Frontal cortex (tissue), 3 donors: ENCODE measurements at regions not wholly inside any gene's neighbourhood (a gene's known extent, or its start where the extent isn't known, plus 50 kb on each side); places are given as distances from the start of the nearest gene placed in this dataset.
"Not testable (repeated sequence)": the region's sequence is repeated elsewhere in the genome, so short reads cannot be mapped to it uniquely, and the experiment has no call there.

ENCODE experiments used
- DNase-seq, 2 donors: peaks; one replicate each; pipeline ENCODE4 v3.0.0; 2012; ENCODE audit warnings: low spot score in 2 of 2
- FAIRE-seq: peaks from 2 replicates; lab custom pipeline; 2012; peaks lifted over from hg19 to GRCh38; lab: Jason Lieb, UNC
- donor health status: control.
- donor health status: control.
- donor health status: control.

- DNase-seq, FAIRE-seq: not testable (repeated sequence)
Measured at GRCh38 chr15:20066173-20066572, 475.4 kb downstream of the GOLGA6L6 start.

DNA sequence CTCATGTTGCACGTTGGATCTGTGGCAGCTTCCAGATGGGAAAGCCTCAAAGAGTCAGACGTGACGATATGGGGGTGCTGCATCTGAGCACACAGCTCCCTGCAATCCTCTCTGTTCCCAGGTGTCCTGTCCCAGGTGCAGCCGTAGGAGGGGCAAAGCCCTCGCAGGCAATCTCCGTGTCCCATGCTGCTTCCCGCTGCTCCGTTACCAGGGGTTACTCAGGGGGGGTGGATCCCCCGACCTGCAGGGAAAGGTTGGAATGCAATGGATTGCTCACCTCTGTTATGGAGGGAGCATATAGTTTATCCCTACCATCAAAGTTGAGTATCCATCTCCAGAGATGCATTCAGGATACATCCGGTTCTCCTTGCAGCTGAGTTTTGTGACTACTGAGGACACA, 476.1 kb downstream of the GOLGA6L6 start:
- DNase-seq, FAIRE-seq: not testable (repeated sequence)

DNA sequence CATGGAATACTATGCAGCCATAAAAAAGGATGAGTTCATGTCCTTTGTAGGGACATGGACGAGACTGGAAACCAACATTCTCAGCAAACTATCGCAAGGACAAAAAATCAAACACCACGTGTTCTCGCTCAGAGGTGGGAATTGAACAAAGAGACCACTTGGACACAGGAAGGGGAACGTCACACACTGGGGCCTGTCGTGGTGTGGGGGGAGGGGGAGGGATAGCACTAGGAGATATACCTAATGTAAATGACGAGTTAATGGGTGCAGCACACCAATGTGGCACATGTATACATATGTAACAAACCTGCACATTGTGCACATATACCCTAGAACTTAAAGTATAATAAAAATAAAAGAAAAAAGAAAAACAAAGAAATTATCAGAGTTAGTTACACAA, 478.4 kb downstream of the GOLGA6L6 start:
- not testable (repeated sequence) for FAIRE-seq, DNase-seq

- not testable (repeated sequence) for FAIRE-seq, DNase-seq
Measured at GRCh38 chr15:20060838-20061237, 480.8 kb downstream of the GOLGA6L6 start.

- DNase-seq, FAIRE-seq: not testable (repeated sequence)
Measured at GRCh38 chr15:20056871-20057270, 484.7 kb downstream of the GOLGA6L6 start.

DNA sequence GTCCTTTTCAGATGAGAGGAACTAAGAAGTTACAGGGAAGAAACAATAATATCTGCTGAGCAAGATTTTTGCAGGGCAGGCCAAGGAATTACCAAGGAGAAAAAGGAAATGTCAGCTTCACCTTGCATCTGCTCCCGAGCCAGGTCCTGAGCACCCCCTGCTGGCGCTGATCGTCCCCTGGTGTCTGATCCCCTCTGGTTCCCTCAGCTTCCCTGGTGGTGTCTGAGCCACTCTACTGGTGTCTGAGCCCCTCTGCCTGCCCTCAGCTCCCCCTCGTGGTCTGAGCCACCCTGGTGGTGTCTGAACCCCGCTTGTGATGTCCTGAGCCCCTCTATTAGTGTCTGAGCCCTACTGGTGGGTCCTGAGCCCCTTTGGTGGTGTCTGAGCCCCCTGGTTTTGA, 485.7 kb downstream of the GOLGA6L6 start:
- not testable (repeated sequence) for DNase-seq, FAIRE-seq

- not testable (repeated sequence) for DNase-seq, FAIRE-seq
Measured at GRCh38 chr15:20048189-20048588, 493.4 kb downstream of the GOLGA6L6 start.

- not testable (repeated sequence) for FAIRE-seq, DNase-seq
Measured at GRCh38 chr15:20045165-20045564, 496.4 kb downstream of the GOLGA6L6 start.

DNA sequence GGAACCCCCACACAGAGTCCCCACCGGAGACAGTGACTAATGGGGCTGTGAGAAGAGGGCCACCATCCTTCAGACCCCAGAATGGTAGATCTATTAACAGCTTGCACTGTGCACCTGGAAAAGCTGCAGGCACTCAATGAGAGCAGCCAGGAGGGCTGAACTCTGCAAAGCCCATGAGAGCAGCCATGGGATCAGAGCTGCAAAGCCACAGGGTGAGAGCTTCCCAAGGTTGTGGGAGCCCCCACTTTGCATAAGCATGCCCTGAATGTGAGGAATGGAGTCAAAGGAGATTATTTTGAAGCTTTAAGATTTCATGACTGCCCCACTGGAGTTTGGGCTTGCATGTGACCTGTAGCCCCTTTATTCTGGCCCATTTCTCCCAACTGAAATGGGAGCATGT, 500.9 kb downstream of the GOLGA6L6 start:
- FAIRE-seq, DNase-seq: not testable (repeated sequence)

GRCh38 chr15:20025040-20025439, 516.6 kb downstream of the GOLGA6L6 start:
- not testable (repeated sequence) for FAIRE-seq, DNase-seq

DNA sequence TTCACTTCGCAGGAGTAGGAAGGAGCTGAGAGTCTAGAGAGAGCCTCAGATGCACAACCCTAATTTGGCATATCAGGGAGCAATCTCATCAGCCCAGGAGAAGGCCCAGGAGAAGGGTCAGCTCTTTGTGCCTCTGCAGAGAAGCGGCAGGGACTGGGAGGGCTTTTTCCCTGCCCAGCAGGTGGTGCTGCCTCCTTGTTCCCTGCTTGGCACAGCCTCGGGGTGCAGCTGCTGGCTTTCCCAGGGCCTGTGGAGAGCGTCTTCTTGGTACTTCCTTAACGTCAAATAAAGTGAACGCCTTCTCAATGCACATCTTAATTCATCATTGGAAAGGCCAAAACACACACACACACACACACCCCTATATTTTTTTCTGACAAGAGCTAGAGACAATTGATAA, 519.3 kb downstream of the GOLGA6L6 start:
- FAIRE-seq = not testable (repeated sequence)

DNA sequence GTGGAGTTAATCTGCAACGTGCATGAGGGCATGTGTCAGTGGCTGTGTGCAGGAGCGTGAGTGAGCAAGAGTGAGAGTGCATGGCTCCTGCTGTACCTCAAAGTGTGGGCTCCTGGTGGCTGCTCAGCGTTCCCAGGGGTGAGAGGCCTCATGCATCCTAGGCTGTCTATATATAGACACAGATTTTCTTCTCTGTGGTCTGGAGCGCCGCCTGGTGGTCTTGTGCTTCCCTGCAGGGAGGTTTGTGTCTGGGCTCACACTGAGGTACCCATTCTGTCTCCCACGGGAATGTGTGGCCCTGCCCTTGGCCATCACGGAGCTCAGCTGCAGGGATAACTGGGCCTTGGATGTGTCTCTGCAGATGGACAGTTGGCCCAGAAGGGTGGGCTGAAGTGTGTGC, 520.2 kb downstream of the GOLGA6L6 start:
- FAIRE-seq, DNase-seq: not testable (repeated sequence)

More for the DNA sequence above, 519.3 kb downstream of the GOLGA6L6 start:
- not testable (repeated sequence) for DNase-seq

DNA sequence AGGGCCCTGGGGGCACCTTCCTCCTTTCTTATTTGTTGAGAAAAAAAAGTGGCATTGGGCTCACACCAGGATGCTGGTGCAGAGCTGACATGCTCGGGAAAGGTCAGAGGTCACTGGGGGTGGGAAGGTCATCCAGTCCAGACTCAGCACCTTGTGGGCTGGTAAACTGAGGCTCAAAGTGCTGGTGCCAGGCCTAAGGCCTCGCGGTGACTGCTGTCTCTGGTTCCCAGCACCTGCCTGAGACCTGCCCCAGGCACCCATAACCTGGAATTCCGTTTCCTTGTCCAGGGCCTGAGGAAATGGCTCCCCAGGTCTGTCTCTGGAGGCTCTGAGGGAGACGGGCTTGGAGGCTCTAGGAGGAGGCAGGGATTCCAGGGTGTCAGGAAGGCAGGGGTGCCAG, 521.0 kb downstream of the GOLGA6L6 start:
- FAIRE-seq, DNase-seq: not testable (repeated sequence)

DNA sequence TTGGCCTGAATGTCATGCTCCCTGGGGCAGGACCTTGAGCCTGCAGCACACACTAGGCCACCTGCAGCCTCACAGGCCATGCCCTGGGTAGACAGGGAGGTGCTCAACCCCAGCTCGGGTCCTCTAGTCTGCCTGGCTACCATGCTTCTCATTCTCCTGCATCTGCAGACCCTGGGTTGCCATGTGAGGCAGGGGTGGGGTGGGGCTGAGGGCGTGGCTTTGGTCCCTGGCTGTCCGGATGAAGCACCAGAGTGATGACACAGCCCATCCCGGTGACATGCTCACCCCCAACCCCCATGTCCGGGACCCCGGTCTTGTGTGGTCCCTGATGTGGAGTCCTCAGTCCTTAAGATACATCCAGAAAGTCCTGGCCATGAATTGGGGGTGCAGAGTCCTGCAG, 521.8 kb downstream of the GOLGA6L6 start:
- not testable (repeated sequence) for DNase-seq, FAIRE-seq

- not testable (repeated sequence) for DNase-seq, FAIRE-seq
Measured at GRCh38 chr15:20017581-20017980, 524.0 kb downstream of the GOLGA6L6 start.

DNA sequence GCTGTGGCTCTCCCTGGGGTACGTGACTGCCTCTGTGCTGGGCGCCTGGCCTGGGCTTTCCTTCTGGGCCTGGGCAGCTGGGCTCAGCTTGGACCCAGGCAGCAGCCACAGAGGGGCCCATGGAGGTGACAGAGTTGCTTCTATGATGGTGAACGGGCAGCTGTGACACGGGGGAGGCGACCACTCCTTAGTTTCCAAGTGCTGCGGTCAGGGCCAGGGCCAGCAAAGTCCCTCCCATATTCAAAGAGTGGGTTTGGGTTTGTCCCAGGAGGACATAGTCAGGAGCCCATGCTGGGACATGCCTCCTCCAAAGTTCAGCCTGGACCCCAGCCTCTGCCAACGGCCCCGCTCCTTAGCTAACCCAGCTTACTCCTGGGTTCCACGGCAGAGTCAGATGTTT, 524.7 kb downstream of the GOLGA6L6 start:
- not testable (repeated sequence) for DNase-seq, FAIRE-seq

GRCh38 chr15:20012837-20013236, 528.8 kb downstream of the GOLGA6L6 start:
- DNase-seq, FAIRE-seq: not testable (repeated sequence)

- FAIRE-seq, DNase-seq: not testable (repeated sequence)
Measured at GRCh38 chr15:20010759-20011158, 530.8 kb downstream of the GOLGA6L6 start.

- not testable (repeated sequence) for DNase-seq, FAIRE-seq
Measured at GRCh38 chr15:20009619-20010018, 532.0 kb downstream of the GOLGA6L6 start.

DNA sequence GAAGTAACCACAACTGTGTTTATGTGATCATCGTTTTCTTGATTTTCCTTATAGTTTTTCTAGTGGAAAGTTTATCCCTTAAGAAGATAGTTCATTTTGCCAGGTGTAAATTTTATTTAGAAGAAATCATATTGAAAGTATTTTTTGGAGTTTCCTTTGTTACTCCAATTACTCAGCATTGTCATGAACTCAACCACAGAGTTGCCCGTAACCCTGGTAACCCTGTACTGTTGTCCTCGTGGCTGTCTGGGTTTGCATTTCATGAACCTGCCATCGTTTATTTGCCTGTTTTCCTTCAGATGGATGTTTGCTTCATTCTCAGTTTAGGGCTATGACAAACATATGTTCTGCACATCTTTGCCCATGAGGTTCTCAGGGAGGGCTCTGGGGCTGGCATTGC, 534.3 kb downstream of the GOLGA6L6 start:
- DNase-seq = not testable (repeated sequence)
- peak; percentile 10 for FAIRE-seq

DNA sequence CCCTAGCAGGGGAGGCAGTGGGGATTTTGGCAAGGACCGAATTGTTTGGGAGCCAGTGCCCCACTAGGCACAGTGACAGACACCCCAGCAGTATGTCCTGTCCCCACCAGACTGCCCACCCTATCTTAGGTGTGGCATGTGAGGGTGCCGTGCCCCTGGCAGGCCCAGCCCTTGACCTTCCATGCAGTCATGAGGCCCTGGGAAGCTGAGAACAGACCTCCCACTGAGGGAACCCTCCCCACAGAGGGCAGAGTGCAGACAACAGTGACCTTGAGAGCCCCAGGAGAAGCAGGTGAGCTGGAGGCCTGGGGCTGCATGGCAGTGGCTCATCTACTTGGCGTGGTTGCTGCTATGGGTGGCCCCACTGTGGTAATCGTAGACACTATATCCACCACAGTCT, 538.1 kb downstream of the GOLGA6L6 start:
- not testable (repeated sequence) for DNase-seq, FAIRE-seq

GRCh38 chr15:20002560-20002959, 539.0 kb downstream of the GOLGA6L6 start:
- FAIRE-seq = peak; percentile 97

More at GRCh38 chr15:20002560-20002959, 539.0 kb downstream of the GOLGA6L6 start:
- not testable (repeated sequence) for DNase-seq
